ENCODE measurements at regions not wholly inside any gene's neighbourhood (a gene's known extent, or its start where the extent isn't known, plus 50 kb on each side); places are given as distances from the start of the nearest gene placed in this dataset.

DNA sequence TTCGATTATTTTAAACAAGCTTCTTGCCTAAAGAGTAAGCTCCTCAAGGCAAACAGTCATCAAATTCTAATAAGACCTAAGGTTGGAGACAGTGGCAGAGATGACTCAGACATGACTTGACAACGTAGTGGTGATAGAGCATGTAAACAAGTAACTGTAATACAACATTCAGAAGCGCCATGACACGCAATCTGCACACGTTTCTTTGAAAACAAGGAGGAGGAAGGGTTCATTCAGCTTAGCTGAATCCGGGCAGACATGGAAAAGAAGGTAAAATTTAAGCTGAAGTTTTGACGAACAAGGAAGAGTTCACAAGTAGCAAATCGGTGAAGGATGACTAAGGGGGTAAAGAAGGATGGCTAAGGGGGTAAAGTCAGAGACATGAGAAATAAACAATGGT is 152.4 kb upstream of the ZC3H12C start:
- Histone ChIP-seq H4K20me1 (ENCODE audit: control insufficient read depth, extremely low read depth, insufficient read depth, low read length) (no peaks in the 10 kb centered on the region), H3K9me3 (ENCODE audit: control insufficient read depth, low read depth, low read length) (no peaks in the 10 kb centered on the region), H3K27me3 (ENCODE audit: control insufficient read depth, extremely low read depth, insufficient read depth, low read length) (no peaks in the 10 kb centered on the region), H3K4me3 (ENCODE audit: control insufficient read depth in 2 of 3, extremely low read depth in 1 of 3, insufficient read depth in 2 of 3, low read depth in 1 of 3, low read length in 3 of 3) (peak overlapping the region in 1 of 3 experiments; percentile 41), H3K9ac (ENCODE audit: control insufficient read depth, extremely low read depth, insufficient read depth, low read length) (peak overlapping the region; percentile 34), H2AFZ (ENCODE audit: control insufficient read depth, low read length) (peak overlapping the region; percentile 75), H3K9me1 (ENCODE audit: control insufficient read depth, extremely low read depth, insufficient read depth, low read length) (no peaks in the 10 kb centered on the region), H3K36me3 (ENCODE audit: control insufficient read depth in 2 of 2, extremely low read depth in 1 of 2, insufficient read depth in 2 of 2, low read length in 2 of 2) (no peaks in the 10 kb centered on the region), H3K79me2 (ENCODE audit: control insufficient read depth, insufficient read depth, low read length) (no peaks in the 10 kb centered on the region), H3K4me2 (ENCODE audit: control insufficient read depth, extremely low read depth, insufficient read depth, low read depth, low read length) (peak overlapping the region; percentile 63), H3K4me1 (ENCODE audit: control insufficient read depth, extremely low read depth, insufficient read depth, low read length) (peaks cover 13% of the 10 kb centered on the region), H3K27ac (ENCODE audit: control insufficient read depth, insufficient read depth, low read length) (peak overlapping the region; percentile 85)
- dilution Hi-C loops (cut with MboI; ENCODE audit: extremely low pct_ligation_motif_present, low sequenced_read_pairs), result no loop called here
- FAIRE-seq, result peak; percentile 97
- DNase-seq (ENCODE audit: low read depth, low spot score), result peak; percentile 86
- TF ChIP-seq EZH2 (IDR thresholded peaks at IDR 0.05; ENCODE audit: low read length), result no peak
- TF ChIP-seq, protein P1, sequence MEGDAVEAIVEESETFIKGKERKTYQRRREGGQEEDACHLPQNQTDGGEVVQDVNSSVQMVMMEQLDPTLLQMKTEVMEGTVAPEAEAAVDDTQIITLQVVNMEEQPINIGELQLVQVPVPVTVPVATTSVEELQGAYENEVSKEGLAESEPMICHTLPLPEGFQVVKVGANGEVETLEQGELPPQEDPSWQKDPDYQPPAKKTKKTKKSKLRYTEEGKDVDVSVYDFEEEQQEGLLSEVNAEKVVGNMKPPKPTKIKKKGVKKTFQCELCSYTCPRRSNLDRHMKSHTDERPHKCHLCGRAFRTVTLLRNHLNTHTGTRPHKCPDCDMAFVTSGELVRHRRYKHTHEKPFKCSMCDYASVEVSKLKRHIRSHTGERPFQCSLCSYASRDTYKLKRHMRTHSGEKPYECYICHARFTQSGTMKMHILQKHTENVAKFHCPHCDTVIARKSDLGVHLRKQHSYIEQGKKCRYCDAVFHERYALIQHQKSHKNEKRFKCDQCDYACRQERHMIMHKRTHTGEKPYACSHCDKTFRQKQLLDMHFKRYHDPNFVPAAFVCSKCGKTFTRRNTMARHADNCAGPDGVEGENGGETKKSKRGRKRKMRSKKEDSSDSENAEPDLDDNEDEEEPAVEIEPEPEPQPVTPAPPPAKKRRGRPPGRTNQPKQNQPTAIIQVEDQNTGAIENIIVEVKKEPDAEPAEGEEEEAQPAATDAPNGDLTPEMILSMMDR (optimal IDR thresholded peaks at IDR 0.05 in 1 of 3, IDR thresholded peaks at IDR 0.05 in 1 of 3, conservative IDR thresholded peaks at IDR 0.05 in 1 of 3; ENCODE audit: extremely low read depth in 1 of 3, insufficient read depth in 2 of 3, low read length in 3 of 3), result no peak

DNA sequence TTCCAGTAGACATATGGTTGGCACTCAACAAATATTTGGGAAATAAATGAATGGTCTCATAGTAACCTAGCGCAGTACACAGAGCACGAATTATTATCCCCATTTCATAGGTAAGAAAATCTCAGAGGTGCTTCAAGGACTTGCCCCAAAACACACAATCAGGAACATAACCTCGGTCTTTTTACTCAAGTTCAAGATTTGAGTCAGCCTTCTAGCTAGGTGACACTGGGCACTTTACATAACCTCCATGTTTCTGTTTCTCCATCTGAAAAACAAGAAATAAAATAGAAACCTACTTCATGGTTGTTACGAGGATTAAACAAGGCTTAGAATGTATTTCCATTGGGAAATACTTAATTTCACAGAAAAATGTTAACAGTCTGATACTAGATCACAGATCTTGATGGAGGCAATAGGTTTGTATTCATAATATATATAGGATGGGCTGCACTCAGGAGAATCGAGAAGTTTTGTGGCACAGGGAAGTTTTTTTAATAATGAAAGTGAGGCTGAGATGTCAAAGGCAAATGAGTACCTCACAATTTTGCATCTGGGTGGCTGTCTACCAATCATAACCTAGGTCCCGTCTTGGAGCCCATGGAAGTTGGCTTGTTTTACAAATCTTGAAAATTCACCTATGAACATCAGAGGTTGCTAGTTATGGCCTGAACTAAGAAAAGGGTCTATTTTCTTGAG is 147.4 kb upstream of the ZC3H12C start:
- no peaks in the 10 kb centered on the region for H3K9me1 ChIP-seq (ENCODE audit: control insufficient read depth, extremely low read depth, insufficient read depth, low read length)
- H4K20me1 ChIP-seq (ENCODE audit: control insufficient read depth, extremely low read depth, insufficient read depth, low read length), result no peaks in the 10 kb centered on the region
- dilution Hi-C loops (cut with MboI; ENCODE audit: extremely low pct_ligation_motif_present, low sequenced_read_pairs), result no loop called here
- peak overlapping the region; percentile 23 for H3K27ac ChIP-seq (ENCODE audit: control insufficient read depth, insufficient read depth, low read length)
- no peaks in the 10 kb centered on the region for H3K79me2 ChIP-seq (ENCODE audit: control insufficient read depth, insufficient read depth, low read length)
- DNase-seq (ENCODE audit: low read depth, low spot score), result no peak
- H3K4me2 ChIP-seq (ENCODE audit: control insufficient read depth, extremely low read depth, insufficient read depth, low read depth, low read length), result peak overlapping the region; percentile 64
- no peaks in the 10 kb centered on the region for H3K36me3 ChIP-seq (ENCODE audit: control insufficient read depth in 2 of 2, extremely low read depth in 1 of 2, insufficient read depth in 2 of 2, low read length in 2 of 2)
- H3K27me3 ChIP-seq (ENCODE audit: control insufficient read depth, extremely low read depth, insufficient read depth, low read length), result no peaks in the 10 kb centered on the region
- H2AFZ ChIP-seq (ENCODE audit: control insufficient read depth, low read length), result peak overlapping the region; percentile 73
- H3K4me1 ChIP-seq (ENCODE audit: control insufficient read depth, extremely low read depth, insufficient read depth, low read length), result peaks cover 10% of the 10 kb centered on the region
- peak overlapping the region; percentile 59 for H3K9ac ChIP-seq (ENCODE audit: control insufficient read depth, extremely low read depth, insufficient read depth, low read length)
- H3K9me3 ChIP-seq (ENCODE audit: control insufficient read depth, low read depth, low read length), result no peaks in the 10 kb centered on the region
- FAIRE-seq, result peak; percentile 29
- TF ChIP-seq, protein P1 (optimal IDR thresholded peaks at IDR 0.05 in 1 of 3, IDR thresholded peaks at IDR 0.05 in 1 of 3, conservative IDR thresholded peaks at IDR 0.05 in 1 of 3; ENCODE audit: extremely low read depth in 1 of 3, insufficient read depth in 2 of 3, low read length in 3 of 3), result no peak
- no peak for TF ChIP-seq EZH2 (IDR thresholded peaks at IDR 0.05; ENCODE audit: low read length)
- H3K4me3 ChIP-seq (ENCODE audit: control insufficient read depth in 2 of 3, extremely low read depth in 1 of 3, insufficient read depth in 2 of 3, low read depth in 1 of 3, low read length in 3 of 3), result no peak overlapping the region
